CD4-positive, alpha-beta T cell (primary cell): ENCODE measurements at regions not wholly inside any gene's neighbourhood (a gene's known extent, or its start where the extent isn't known, plus 50 kb on each side); places are given as distances from the start of the nearest gene placed in this dataset.

Experiments
- ATAC-seq: fragments of 200-7000 bp; cut with Tn5 transposase; one replicate; pipeline ENCODE4 v1.10.0; 2022; ENCODE audit warnings: mild to moderate bottlenecking; ENCODE audit not compliant: poor library complexity
- CTCF ChIA-PET: fragments of 350-600 bp; sonication (Branson Sonifier 250); formaldehyde crosslinking; loops from one replicate; lab custom pipeline; 2021; ENCODE audit warnings: antibody characterized with exemption, inconsistent platforms; lab: Charles Lee
- POLR2A ChIA-PET: fragments of 350-600 bp; sonication (Branson Sonifier 250); formaldehyde crosslinking; loops from one replicate; lab custom pipeline; 2021; ENCODE audit warnings: antibody characterized with exemption, inconsistent platforms; lab: Charles Lee
- DNase-seq, 14 experiments: peaks; one replicate each; pipeline ENCODE4 v3.0.0-alpha.2; 2013 to 2020; ENCODE audit warnings: mixed read lengths in 2 of 14
- H3K27ac ChIP-seq, 2 donors: one replicate each; pipeline versions ENCODE4 v1.5.1 to v1.7.0; 2013; ENCODE audit warnings: low read length in 2 of 2, low read depth in 1 of 2, mild to moderate bottlenecking in 1 of 2
- H3K27me3 ChIP-seq, 2 experiments: 1 replicate in 1 of 2; 2 replicates in 1 of 2; pipeline versions ENCODE4 v1.6.1 to v1.7.0; 2013; ENCODE audit warnings: low read length in 2 of 2, control low read depth in 1 of 2, mild to moderate bottlenecking in 1 of 2, moderate library complexity in 1 of 2; ENCODE audit not compliant: insufficient read depth in 2 of 2, control insufficient read depth in 1 of 2
- H3K36me3 ChIP-seq: one replicate; pipeline ENCODE4 v1.6.1; 2013; ENCODE audit warnings: low read length, control low read depth; ENCODE audit not compliant: insufficient read depth
- H3K4me1 ChIP-seq: one replicate; pipeline ENCODE4 v1.6.1; 2013; ENCODE audit warnings: low read length, control low read depth; ENCODE audit not compliant: insufficient read depth
- H3K4me3 ChIP-seq: one replicate; pipeline ENCODE4 v1.5.1; 2013; ENCODE audit warnings: mild to moderate bottlenecking, low read length, moderate library complexity
- H3K9me3 ChIP-seq, 2 experiments: 1 replicate in 1 of 2; 2 replicates in 1 of 2; pipeline versions ENCODE4 v1.6.1 to v1.7.0; 2013; ENCODE audit warnings: low read length in 2 of 2, mild to moderate bottlenecking in 2 of 2, control low read depth in 1 of 2, moderate library complexity in 1 of 2; ENCODE audit not compliant: control insufficient read depth in 1 of 2, insufficient read depth in 1 of 2
- H3K27ac Mint-ChIP-seq: one replicate; pipeline ENCODE4 v1.8.0; 2020; ENCODE audit warnings: mixed read lengths
- H3K27me3 Mint-ChIP-seq: one replicate; pipeline ENCODE4 v1.8.0; 2021; ENCODE audit warnings: mixed read lengths
- H3K36me3 Mint-ChIP-seq: one replicate; pipeline ENCODE4 v1.8.0; 2021; ENCODE audit warnings: low read depth, mixed read lengths
- H3K4me1 Mint-ChIP-seq: one replicate; pipeline ENCODE4 v1.8.0; 2021; ENCODE audit warnings: low read depth, mixed read lengths
- H3K4me3 Mint-ChIP-seq: one replicate; pipeline ENCODE4 v1.8.0; 2020; ENCODE audit warnings: mild to moderate bottlenecking, mixed read lengths
- H3K9me3 Mint-ChIP-seq: one replicate; pipeline ENCODE4 v1.8.0; 2020; ENCODE audit warnings: mixed read lengths
- CTCF ChIP-seq: fragments of 200-600 bp; IDR thresholded peaks from one replicate; pipeline ENCODE4 v1.8.0; 2022; ENCODE audit warnings: antibody characterized with exemption, mild to moderate bottlenecking
- intact Hi-C, 2 experiments: fragments of 100-400 bp; cut with DNase I in 1 of 2; cut with micrococcal nuclease in 1 of 2; formaldehyde crosslinking; loops; one replicate each; pipeline versions ENCODE4 v1.15.1 to v1.9.0; 2023 to 2025; cut with DNase I, micrococcal nuclease

DNA sequence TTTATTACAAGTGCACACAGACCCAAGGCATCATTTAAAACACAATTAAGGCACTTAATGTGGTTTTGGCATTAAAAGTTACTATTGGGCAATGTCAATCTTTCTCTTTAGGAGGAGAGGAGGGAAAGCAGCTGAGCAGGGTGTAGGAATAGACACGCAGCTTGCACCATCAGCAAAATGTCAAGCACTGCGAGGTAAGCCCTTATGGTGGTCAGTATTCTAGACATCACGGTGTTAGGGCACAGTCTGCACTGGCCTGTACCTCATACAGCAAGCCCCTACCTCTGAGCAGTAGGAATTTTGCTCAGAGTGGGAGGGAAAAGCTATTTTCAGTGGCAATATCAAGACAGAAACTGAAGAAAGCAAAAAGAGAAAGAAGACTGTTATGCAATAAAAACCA is 62.0 kb upstream of the ESRRG start:
- Mint-ChIP-seq H3K27ac (no peak overlapping the region), H3K4me1 (no peaks in the 10 kb centered on the region), H3K9me3 (no peaks in the 10 kb centered on the region), H3K4me3 (no peak overlapping the region), H3K27me3 (no peaks in the 10 kb centered on the region), H3K36me3 (no peaks in the 10 kb centered on the region)
- ChIA-PET CTCF (no interaction called here), POLR2A (no interaction called here)
- H3K27me3 ChIP-seq, result no peaks in the 10 kb centered on the region
- no peaks in the 10 kb centered on the region for H3K9me3 ChIP-seq
- H3K4me3 ChIP-seq, result no peak overlapping the region
- no peaks in the 10 kb centered on the region for H3K36me3 ChIP-seq
- TF ChIP-seq CTCF, result no peak
- DNase-seq (no peak), ATAC-seq (no peak)
- intact Hi-C loops, result no loop called here
- H3K27ac ChIP-seq, result no peak overlapping the region
- H3K4me1 ChIP-seq, result no peaks in the 10 kb centered on the region

DNA sequence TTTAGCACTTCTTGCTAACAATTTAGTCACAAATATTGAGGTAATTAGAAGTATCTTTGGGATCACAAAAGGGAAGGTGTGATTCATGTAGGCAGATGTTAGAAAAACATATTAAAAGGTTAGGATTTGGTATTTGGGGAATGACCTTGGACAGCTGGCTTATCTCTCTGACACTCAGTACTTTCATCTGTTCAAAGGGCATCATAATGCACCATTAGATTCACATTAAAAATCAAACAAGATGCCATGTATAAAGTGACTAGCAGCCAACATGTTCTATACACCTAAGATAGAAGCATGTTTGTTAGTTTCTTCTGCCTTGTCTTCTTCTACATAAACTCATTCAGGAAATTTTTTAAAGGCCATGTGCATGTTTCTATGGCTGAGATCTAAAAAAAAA is 56.5 kb upstream of the ESRRG start:
- Histone ChIP-seq H3K36me3 (no peaks in the 10 kb centered on the region), H3K4me1 (no peaks in the 10 kb centered on the region), H3K9me3 (no peaks in the 10 kb centered on the region), H3K27ac (no peak overlapping the region), H3K4me3 (no peak overlapping the region), H3K27me3 (no peaks in the 10 kb centered on the region)
- no peak overlapping the region for H3K4me3 Mint-ChIP-seq
- H3K27me3 Mint-ChIP-seq, result no peaks in the 10 kb centered on the region
- TF ChIP-seq CTCF, result no peak
- POLR2A ChIA-PET, result no interaction called here
- H3K4me1 Mint-ChIP-seq, result no peaks in the 10 kb centered on the region
- intact Hi-C loops, result no loop called here
- no peak for DNase-seq
- no peak for ATAC-seq
- no peaks in the 10 kb centered on the region for H3K36me3 Mint-ChIP-seq
- H3K27ac Mint-ChIP-seq, result no peak overlapping the region
- H3K9me3 Mint-ChIP-seq, result no peaks in the 10 kb centered on the region
- CTCF ChIA-PET, result no interaction called here

DNA sequence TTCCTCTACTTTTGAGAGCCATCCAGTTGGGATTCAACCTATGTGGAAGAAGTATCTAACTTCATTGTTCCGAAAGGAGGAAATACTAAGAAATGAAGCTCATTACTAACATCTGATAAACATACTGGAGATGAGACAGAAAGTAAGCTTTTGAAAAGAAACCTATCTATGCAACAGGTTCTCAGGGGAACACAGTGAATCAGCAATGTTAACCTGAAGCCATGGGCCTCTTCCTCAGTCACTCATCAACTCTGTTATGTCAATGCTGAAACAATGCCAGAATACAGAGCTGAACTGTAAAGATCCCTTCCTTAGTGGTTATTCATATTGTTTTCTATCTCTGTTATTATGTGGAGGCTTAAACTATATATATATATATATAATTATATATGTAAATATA is 55.5 kb upstream of the ESRRG start:
- ChIA-PET CTCF (no interaction called here), POLR2A (no interaction called here)
- no peak overlapping the region for H3K4me3 Mint-ChIP-seq
- no peaks in the 10 kb centered on the region for H3K36me3 Mint-ChIP-seq
- no peaks in the 10 kb centered on the region for H3K27me3 Mint-ChIP-seq
- Histone ChIP-seq H3K9me3 (no peaks in the 10 kb centered on the region), H3K27me3 (no peaks in the 10 kb centered on the region), H3K27ac (no peak overlapping the region), H3K4me1 (no peaks in the 10 kb centered on the region), H3K4me3 (no peak overlapping the region), H3K36me3 (no peaks in the 10 kb centered on the region)
- TF ChIP-seq CTCF, result no peak
- peak in 1 of 14 experiments; percentile 2 for DNase-seq
- no peaks in the 10 kb centered on the region for H3K4me1 Mint-ChIP-seq
- ATAC-seq, result no peak
- intact Hi-C loops, result no loop called here
- H3K9me3 Mint-ChIP-seq, result no peaks in the 10 kb centered on the region
- no peak overlapping the region for H3K27ac Mint-ChIP-seq
